ENCODE measurements at regions not wholly inside any gene's neighbourhood (a gene's known extent, or its start where the extent isn't known, plus 50 kb on each side); places are given as distances from the start of the nearest gene placed in this dataset.

DNA sequence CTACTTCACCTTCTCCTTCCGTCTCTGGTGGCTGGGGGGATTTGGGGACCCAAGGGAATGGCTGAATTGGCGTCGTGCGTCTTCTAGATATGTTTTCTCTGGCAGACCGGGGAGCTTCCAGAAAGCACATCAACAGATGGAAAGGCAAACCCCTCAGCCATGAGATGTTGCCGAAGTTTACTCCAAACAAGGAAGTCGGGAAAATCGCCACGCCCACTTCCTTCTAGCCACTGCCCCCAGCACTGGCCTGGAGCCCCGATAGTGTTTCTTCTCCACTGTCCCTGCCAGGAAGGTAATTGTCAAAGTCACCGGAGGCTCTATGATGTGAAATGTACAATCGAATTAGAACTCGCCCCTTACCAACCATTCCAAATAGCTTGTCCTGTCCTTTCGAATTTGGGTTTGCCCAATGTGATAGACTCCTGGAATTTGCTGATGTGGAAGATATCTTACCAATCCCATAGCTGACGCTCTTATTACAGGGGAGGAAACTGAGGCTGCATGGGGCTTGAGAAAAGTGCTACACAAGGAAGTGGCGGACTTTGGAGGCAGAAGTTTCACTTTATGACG, 191.0 kb downstream of the LSM5 start:
- H3K4me3 ChIP-seq (ENCODE audit: low read length): no peak overlapping the region
- POLR2A ChIA-PET: no interaction called here
- H3K4me3 Mint-ChIP-seq: no peak overlapping the region
- no peak for DNase-seq
- peaks cover 0 to 5% of the 10 kb centered on the region in 2 experiments for H3K9me3 ChIP-seq (ENCODE audit: control insufficient read depth in 1 of 2, insufficient read depth in 1 of 2, low read length in 2 of 2)
- H3K27ac ChIP-seq (ENCODE audit: low read depth in 1 of 2, low read length in 2 of 2): no peak overlapping the region
- TF ChIP-seq CTCF (IDR thresholded peaks at IDR 0.05): no peak
- intact Hi-C loops (cut with DNase I, micrococcal nuclease): no loop called here
- peaks cover 20 to 42% of the 10 kb centered on the region in 2 experiments for H3K27me3 ChIP-seq (ENCODE audit: control insufficient read depth in 1 of 2, insufficient read depth in 2 of 2, low read length in 2 of 2)
- peaks cover 59% of the 10 kb centered on the region for H3K27me3 Mint-ChIP-seq
- no peaks in the 10 kb centered on the region for H3K36me3 Mint-ChIP-seq (ENCODE audit: low read depth)
- no peak overlapping the region for H3K27ac Mint-ChIP-seq
- H3K9me3 Mint-ChIP-seq: no peaks in the 10 kb centered on the region
- ATAC-seq (ENCODE audit: poor library complexity): no peak
- peaks cover 10% of the 10 kb centered on the region for H3K4me1 Mint-ChIP-seq (ENCODE audit: low read depth)
- no peaks in the 10 kb centered on the region for H3K4me1 ChIP-seq (ENCODE audit: insufficient read depth, low read length)
- CTCF ChIA-PET: no interaction called here
- H3K36me3 ChIP-seq (ENCODE audit: insufficient read depth, low read length): no peaks in the 10 kb centered on the region

DNA sequence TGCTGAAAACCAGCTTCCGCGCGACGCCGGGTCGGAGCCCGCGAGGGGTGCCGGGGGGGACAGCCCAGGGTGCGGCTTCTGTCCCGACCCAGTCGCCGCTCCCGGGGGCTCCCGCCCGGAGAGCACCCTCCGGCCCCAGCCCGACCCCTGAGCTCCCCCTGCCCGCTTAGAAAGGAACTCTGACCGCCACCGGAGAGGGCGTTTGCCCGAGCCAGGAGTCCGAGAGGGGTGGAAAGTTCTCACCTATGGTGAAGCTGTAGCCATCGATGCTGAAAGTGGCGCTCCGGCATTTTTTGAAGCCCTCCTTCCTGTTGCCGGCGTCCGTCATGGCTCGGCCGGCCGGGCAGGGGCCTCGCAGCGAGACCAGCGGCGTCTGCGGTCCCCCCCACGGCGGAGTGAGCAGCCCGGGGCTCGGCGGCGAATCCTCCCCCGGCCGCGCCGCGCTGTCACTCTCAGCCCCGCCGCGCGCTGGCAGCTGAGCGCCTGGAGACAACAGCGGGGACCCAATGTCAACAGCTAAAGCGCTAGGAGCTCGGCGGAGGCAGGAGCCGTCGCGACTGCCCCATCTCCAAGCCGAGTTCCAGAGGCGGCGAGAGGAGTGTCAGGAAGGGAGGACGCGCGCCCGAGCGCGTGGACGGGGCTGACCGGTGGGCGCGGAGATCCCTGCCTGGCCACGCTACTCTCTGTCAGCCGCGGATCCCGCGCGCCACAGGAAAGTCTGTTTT, 191.6 kb downstream of the LSM5 start:
- H3K36me3 Mint-ChIP-seq (ENCODE audit: low read depth): no peaks in the 10 kb centered on the region
- ATAC-seq (ENCODE audit: poor library complexity): no peak
- ChIA-PET POLR2A (no interaction called here), CTCF (no interaction called here)
- no peak overlapping the region for H3K27ac Mint-ChIP-seq
- no peak overlapping the region for H3K4me3 Mint-ChIP-seq
- Histone ChIP-seq H3K4me3 (ENCODE audit: low read length) (no peak overlapping the region), H3K27ac (ENCODE audit: low read depth in 1 of 2, low read length in 2 of 2) (no peak overlapping the region), H3K36me3 (ENCODE audit: insufficient read depth, low read length) (no peaks in the 10 kb centered on the region), H3K9me3 (ENCODE audit: control insufficient read depth in 1 of 2, insufficient read depth in 1 of 2, low read length in 2 of 2) (peaks cover 0 to 9% of the 10 kb centered on the region in 2 experiments), H3K27me3 (ENCODE audit: control insufficient read depth in 1 of 2, insufficient read depth in 2 of 2, low read length in 2 of 2) (peaks cover 25 to 42% of the 10 kb centered on the region in 2 experiments), H3K4me1 (ENCODE audit: insufficient read depth, low read length) (no peaks in the 10 kb centered on the region)
- no peaks in the 10 kb centered on the region for H3K9me3 Mint-ChIP-seq
- H3K4me1 Mint-ChIP-seq (ENCODE audit: low read depth): peaks cover 10% of the 10 kb centered on the region
- TF ChIP-seq CTCF (IDR thresholded peaks at IDR 0.05): no peak
- intact Hi-C loops (cut with DNase I, micrococcal nuclease): no loop called here
- no peak for DNase-seq
- H3K27me3 Mint-ChIP-seq: peaks cover 61% of the 10 kb centered on the region

DNA sequence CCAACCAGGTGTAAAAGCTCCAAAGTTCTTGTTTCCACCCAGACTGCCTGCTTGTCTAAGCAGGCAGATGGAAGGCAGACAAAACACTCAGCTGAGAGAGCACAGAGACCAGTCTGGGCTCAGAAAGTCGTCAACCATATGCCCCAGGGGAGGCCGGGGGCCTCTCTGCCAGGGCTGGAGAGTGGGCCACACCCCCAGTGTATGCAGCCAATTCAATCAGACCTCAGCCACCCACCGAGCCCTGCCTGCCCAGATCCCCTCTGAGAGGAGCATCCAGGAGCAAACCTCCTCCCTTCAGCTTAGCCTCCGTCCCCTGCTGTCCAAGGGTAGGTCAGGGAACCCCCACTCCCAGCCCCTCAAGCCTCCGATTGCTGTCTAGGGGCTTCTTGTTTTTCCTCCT, 196.3 kb downstream of the LSM5 start:
- Mint-ChIP-seq H3K27ac (no peak overlapping the region), H3K4me3 (no peak overlapping the region), H3K27me3 (peaks cover 41% of the 10 kb centered on the region), H3K4me1 (ENCODE audit: low read depth) (peaks cover 10% of the 10 kb centered on the region), H3K9me3 (no peaks in the 10 kb centered on the region), H3K36me3 (ENCODE audit: low read depth) (no peaks in the 10 kb centered on the region)
- Histone ChIP-seq H3K27me3 (ENCODE audit: control insufficient read depth in 1 of 2, insufficient read depth in 2 of 2, low read length in 2 of 2) (peaks cover 9 to 18% of the 10 kb centered on the region in 2 experiments), H3K27ac (ENCODE audit: low read depth in 1 of 2, low read length in 2 of 2) (no peak overlapping the region), H3K36me3 (ENCODE audit: insufficient read depth, low read length) (no peaks in the 10 kb centered on the region), H3K9me3 (ENCODE audit: control insufficient read depth in 1 of 2, insufficient read depth in 1 of 2, low read length in 2 of 2) (peaks cover 0 to 7% of the 10 kb centered on the region in 2 experiments), H3K4me3 (ENCODE audit: low read length) (no peak overlapping the region), H3K4me1 (ENCODE audit: insufficient read depth, low read length) (no peaks in the 10 kb centered on the region)
- DNase-seq (no peak), ATAC-seq (ENCODE audit: poor library complexity) (no peak)
- CTCF ChIA-PET: no interaction called here
- POLR2A ChIA-PET: no interaction called here
- TF ChIP-seq CTCF (IDR thresholded peaks at IDR 0.05): no peak
- intact Hi-C loops (cut with DNase I, micrococcal nuclease): no loop called here
